HG03520 (cell line): ENCODE measurements at regions not wholly inside any gene's neighbourhood (a gene's known extent, or its start where the extent isn't known, plus 50 kb on each side); places are given as distances from the start of the nearest gene placed in this dataset.
"Not testable (repeated sequence)": the region's sequence is repeated elsewhere in the genome, so short reads cannot be mapped to it uniquely, and the experiment has no call there.

ENCODE experiments used
- ATAC-seq: cut with Tn5 transposase; IDR thresholded peaks from one replicate; pipeline ENCODE4 v1.9.1; 2021; ENCODE audit warnings: mild to moderate bottlenecking, moderate library complexity; ENCODE audit not compliant: unreplicated experiment

DNA sequence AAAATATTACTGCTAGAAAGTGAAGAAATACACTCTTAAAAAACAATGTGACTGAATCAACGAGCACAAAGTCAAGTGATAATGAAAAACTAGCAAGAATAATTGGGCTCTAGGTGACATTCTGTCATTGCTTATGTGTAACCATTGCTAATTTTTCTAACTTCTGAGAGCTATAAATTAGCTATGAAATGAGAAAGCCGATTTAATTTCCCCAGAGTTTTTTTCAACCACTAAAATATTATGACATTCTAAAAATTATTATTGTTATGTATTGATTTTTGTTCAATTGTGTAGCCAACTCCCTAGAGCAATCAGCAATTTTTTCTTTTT lies 458.6 kb upstream of the ATXN8OS start:
- no peak for ATAC-seq

DNA sequence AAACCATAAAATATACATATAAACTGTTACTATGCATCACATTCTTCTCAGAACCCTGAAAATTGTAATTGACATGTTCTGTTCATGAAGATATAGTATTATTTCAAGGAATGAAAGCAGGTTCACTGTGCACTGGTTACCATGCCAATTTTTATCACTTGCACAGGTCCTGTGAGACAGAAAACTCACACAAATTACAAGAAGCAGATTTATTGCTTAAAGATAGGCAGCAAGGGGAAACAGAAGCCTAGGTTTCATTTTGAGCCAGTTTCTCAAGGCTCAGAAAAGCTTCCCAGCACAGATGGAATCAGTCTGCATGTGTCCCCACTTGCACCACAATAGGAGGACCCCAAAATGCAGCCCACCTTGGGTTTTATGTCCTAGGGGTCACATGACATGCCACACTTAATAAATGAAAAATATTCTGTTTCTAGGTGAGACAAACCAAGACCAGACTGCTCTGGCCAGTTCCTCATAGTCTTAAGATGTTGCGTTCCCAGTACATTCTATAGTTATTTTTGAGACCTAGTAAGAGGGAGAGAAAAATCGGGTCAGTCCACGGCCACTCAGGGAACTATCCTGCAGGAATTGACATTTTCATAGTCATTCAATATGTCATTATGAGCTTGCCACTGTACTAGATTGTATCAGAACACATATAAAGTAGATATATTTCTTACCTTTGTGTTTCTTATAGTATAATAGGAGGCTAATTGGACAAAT lies 459.1 kb upstream of the ATXN8OS start:
- ATAC-seq = no peak

DNA sequence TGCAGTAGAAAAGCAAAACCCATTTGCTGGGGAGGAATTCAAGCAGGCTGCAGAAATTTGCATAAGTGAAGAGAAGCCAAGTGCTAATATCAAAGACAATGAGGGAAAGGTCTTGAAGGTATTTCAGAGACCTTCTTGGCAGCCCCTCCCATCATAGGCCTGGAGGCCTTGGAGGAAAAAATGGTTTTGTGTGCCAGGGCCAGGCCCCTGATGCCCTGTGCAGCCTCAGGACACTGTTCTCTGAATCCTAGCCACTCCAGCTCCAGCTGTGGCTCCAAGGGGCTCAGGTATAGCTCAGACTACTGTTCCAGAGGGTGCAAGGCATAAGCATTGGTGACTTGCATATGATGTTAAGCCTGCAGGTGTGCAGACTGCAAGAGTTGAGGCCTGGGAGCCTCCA lies 463.2 kb upstream of the ATXN8OS start:
- no peak for ATAC-seq

DNA sequence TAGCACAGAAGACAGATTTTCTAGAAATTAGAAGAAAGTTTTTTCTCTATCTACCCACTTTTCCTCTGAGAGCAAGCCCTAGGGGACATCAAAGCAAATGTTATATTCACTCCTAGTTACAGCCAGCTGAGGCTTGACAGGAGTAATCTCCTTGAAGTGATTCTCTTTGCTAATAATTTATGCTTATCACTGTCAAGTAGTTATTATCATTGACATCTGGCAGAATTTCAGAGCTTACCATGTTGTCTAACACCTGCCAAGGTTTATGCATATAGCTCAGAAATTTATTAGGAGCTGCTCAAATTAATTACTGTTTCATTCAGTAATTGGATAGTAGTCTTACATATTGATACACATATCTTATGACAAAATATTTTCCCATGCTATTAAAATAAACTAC lies 465.9 kb upstream of the ATXN8OS start:
- no peak for ATAC-seq

DNA sequence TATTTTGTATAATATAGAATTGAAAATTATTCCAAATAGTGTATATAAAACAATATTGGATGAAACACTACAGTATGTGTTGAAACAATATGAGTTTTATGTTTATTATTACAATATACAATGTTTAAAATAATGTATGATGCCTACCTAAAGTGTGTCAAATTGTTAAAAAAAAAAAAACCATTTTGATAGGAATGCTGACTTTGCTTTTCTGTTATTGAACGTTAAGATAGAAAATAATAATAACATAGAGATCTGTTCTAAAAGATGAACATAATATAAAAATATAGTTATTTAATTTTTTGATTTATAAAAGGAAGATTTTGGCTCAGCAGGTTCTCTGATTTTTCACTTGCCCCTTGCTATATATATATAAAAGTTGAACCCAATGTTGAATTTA lies 474.6 kb upstream of the ATXN8OS start:
- ATAC-seq = no peak

DNA sequence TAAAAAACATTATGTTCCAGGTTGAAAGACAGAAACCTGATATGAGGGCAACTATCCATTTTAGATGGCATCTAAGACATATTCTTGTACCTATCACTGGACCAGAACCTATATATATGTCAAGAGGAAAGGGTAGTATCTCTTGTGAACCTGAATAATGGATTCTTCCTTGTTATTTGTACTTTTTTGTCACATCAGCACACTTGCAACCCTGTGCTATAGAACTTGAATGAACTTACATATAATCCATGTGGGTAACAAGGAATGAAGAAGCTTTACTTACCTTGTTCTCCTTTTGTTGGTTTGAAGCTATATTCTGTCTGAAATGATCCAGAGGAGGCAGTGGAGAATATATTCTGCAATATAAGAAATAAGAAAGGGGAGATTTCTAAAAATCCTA lies 483.7 kb upstream of the ATXN8OS start:
- ATAC-seq = no peak

DNA sequence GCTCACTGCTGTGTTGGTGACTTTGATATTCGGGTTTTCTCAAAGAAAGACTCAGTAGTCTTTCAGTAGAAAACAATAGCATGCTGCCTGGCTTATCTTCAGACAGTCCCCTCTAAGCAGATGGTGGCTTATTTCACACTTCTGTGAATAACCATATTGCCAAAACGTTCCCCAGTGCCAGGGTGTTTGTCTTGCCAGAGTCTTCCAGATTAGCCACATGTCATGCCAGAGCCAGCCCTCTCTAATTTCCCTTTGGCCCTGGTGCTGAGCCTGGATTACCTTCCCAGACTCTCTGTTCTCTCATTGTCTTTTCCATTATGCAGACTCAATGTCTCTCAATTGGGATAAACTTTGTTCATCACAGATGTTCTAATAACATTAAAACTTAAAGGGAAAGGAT lies 488.0 kb upstream of the ATXN8OS start:
- ATAC-seq = no peak

DNA sequence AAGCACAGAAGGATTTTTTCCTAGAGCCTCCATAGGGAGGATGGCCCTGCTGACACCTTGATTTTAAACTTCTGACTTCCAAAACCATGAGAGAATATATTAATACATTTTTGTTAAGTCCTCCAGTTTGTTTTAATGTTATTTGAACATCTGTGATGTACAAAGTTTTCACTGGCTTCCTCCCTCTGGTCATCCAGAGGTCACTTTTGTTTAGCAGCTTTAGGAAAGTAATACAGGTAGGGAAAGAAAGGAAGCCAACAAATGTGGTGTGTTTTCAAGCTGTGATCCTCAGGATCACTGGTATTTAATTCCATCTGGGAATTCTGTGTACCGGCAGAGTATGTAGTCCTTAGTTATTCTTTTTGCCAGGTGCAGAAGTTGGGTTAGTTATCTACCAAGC lies 488.8 kb upstream of the ATXN8OS start:
- no peak for ATAC-seq

DNA sequence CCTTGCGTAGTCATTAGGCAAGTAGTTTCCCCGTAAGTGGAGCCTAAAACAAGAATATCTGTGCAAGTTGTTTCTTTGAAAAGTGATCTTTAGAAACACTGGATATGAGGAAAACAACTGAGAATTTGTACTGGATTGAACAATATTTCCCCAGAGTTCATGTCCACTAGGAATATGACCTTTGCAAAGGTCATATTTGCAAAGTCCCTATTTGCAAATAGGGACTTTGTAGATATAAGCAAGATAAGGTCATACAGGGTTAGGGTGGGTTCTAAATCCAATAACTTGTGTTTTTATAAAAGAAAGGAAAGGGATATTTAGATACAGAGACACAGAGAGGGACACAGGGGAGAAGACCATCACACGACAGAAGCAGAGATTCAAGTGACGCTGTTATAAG lies 489.2 kb upstream of the ATXN8OS start:
- ATAC-seq = no peak

DNA sequence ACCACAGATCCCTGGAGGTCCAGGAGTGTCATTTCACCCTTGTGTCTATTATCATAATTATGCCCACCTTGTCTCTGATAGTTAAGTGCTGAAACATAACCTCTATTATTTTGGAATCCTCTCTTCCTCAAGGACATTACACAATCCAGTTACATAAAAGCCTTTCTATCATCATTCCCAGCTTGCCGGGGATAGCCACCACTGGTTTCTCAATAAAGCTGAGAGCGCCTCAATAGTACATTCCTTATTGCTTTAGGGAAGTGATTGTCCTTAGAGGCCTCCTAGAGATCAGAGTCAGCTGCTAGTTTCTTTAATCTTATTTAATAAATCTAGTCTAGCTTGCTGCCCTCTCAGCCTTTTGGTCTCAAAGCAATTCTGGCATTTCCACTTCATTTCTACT lies 490.0 kb upstream of the ATXN8OS start:
- ATAC-seq = no peak

DNA sequence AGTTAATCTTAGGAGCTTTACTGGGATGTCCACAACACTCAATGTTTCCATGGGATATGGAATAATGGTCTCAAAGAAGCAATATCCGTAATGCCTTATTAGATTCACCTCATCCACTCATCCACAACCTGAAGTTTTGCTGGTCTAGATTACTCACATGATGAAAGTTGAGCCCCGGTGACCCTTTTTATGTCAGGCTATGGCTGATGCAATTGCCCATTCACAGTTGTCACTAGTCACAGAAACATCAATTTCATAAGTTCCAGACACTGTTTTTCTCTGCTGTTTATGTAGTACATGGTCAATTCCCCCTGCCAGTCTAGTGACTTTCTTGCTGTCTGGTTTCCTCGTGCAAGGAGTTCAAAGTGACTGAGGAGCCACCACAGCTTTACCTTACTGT lies 491.2 kb upstream of the ATXN8OS start:
- no peak for ATAC-seq

DNA sequence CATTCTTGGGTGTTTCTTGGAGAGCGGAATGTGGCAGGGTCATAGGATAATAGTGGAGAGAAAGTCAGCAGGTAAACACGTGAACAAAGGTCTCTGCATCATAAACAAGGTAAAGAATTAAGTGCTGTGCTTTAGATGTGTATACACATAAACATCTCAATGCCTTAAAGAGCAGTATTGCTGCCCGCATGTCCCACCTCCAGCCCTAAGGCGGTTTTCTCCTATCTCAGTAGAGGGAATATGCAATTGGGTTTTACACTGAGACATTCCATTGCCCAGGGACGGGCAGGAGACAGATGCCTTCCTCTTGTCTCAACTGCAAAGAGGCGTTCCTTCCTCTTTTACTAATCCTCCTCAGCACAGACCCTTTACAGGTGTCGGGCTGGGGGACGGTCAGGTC lies 492.6 kb upstream of the ATXN8OS start:
- not testable (repeated sequence) for ATAC-seq

DNA sequence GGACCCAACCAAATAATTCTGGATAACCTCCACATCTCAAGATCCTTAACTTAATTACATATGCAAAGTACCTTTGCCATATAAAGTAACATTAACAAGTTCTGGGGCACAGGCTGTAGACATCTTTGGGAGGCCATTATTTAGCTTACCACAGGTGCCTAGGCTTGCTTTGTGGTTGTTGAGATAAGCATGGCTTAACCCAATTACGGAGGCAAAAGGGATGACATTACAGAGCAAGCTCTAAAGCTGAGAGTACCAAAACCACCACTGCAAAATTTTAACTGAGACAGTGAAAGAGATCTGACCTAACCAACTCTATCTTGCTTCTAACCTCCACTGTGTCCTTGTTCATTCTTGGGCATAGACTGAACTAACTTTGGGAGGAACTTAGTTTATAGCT lies 502.9 kb upstream of the ATXN8OS start:
- no peak for ATAC-seq

DNA sequence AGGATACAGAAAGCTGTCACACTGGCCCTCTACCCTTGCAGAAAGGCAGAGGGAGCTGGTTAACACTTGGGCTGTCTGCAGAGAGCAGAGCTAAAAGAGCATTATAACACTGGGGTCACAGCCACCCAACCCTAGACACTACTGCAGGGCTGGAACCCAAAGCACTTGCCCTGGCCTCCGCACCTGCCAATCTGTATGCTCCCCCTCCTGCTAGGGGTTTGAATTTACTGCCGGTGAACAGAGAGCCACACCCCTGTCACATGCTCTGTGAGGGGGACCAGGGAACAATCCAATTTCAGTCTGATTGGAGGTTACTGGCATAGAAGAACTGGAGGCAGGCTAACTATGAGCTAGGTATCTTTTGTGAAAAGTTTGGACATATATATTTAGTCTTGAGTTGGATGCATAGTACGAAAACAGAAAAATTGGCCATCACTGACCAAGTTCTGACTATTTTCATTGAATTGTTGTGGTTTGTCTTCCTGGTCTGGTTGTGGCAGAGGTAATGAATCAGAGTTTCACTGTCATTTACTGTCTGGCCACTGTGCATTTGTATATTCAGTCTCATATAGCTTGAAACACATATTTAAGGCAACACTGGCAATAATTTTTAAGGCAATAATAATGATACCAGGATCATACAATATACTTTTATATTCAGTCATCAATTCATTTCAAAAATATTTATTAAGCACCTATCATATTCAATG lies 504.3 kb upstream of the ATXN8OS start:
- ATAC-seq = no peak

DNA sequence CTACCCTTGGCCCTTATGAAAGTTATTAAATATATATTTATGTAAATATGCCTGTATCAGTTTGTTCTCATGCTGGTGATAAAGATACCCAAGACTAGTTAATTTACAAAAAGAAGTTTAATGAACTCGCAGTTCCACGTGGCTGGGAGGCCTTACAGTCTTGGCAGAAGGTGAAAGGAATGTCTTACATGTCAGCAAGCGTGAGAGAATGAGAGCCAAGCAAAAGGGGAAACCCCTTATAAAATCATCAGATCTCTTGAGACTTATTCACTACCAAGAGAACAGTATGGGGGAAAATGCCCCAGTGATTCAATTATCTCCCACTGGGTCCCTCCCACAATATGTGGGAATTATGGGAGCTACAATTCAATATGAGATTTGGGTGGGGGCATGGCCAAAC lies 506.0 kb upstream of the ATXN8OS start:
- no peak for ATAC-seq

DNA sequence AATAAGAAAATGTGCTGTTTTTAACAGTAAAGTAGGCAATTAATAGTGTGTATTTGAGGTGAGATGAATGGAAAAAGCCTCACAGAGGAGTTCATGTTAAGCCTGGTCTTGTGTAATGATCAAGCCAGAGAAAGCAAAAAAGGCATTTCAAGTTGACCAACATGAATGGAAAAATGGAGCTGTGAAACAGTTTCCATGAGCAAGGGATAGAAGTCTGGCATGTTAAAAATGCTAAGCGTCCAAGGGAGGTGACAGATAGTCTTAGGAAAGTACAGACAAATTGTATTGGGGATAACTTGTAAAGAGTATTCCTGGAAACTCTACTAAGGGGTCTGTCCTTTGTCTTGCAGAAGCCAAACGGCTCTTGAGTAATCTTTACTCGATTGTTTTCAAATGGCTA lies 506.8 kb upstream of the ATXN8OS start:
- ATAC-seq = no peak

DNA sequence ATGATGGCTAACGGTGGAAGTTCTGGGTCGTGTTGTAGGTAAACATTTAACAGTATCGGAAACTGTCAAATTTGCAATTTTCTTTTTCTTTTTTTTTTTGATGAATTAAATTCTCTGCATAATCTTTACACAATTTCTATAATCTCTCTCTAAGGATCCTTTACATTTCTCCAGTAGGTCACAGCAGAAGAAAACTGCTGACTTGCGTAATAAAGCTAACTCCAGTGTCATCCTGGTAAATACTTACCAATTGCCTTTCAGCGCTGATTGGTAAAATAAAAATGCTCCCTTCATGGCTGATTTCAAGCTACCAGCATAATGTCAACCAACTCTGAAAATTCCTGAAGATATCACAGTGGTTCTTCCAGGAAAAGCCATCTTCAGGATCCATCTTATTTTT lies 510.5 kb upstream of the ATXN8OS start:
- no peak for ATAC-seq

DNA sequence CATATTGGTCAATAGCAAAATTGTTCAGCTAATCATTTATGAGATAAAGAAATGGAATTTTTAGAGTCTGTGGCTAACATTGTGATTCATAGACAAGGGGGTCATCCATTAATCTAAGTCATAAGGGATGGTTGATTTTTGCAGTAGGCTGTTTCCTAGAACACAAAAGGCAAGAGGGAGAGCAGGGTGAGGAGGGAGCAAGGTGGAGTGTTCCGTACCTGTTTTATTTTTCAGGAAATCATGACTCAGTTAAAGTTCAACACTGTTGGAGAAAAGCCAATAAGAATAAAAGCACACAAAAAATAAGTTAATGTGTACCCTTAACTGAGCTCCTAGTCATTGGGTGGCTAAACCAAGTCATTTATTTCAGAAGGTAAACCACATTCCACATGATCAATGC lies 512.4 kb upstream of the ATXN8OS start:
- ATAC-seq = no peak

DNA sequence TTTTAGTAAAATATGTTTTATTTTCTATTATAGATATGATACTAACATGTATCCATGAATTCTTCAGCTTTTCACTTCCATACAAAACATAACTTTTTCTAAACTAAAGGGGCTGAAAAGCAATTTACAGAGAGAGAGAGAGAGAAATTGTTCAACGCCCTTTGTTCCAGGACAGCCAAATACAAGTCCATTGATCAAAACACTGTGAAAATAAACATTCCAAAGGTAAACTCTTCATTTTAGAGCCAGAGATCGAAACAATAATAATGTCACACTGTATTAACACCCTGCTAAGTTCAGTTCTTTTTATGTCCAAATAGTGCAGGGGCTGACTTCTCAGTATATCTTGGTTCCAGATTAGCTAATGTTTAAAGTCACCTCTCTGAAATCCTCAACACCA lies 516.2 kb upstream of the ATXN8OS start:
- no peak for ATAC-seq

DNA sequence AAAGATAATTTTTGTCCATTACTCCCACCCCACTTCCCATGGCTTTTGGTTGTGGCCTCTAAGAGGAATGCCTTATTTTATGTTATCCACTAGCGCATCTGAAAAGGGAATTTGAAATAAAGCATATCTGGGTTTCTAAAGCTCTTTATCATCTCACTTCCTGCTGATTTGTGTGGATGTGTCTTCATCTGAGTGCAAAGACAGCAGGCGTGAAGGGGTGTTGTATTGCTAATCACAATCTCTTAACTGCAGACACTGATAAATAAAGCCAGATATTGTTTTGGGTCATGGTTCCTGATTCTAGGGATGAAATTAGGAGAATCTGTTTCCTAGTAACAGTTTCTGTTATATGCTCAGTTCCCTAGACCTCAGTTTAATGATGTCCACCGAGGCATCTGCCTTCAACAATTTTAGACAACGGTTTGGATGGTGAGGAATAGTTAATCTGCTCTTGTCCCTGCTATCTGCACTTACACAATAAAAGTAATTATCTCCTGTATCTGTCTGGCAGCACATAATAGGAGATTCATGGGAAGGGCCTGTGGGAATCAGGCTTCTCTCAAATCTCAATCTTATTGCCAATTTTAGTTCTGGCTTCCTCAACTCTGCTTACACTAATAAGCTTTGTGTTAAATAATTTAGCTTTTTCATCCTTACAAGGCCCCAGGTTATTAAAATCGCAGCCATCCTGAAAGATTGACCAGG lies 517.9 kb upstream of the ATXN8OS start:
- ATAC-seq = no peak

DNA sequence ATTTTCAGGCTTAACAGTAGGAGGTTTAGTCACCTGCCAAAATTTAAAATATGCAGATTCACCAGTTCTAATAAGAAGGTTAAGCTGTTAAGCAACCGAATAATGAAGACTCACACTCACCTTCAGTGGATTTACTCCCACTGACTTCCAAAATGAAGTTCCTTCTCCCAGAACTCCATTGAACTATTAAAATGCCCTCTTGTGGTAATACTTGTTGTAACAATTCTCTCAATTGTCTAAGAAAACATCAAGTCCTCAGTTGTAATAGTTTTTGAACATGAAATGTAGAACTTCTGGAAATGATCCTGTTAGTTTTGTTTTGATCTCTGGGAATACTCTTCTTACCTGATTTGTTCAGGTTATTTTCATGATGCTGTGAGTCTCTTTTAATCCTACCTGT lies 522.0 kb upstream of the ATXN8OS start:
- no peak for ATAC-seq

DNA sequence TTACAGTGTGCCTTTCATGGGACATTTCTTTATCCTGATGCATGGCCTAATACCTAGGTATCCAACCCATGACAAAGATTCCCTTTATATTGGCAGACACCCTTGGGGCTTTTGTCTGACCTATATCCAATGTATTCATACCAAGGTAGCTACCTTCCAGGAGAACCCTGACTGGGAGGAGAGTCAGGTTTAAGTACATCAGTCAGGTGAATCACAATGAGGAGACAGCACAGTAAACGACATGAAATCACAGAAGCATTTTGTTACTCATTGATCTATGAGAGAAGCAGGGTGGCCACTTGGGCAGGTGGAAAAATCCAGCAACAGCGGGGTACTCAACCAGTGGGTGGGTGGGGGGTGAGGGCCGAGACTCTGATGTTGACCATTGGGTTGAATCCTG lies 527.4 kb upstream of the ATXN8OS start:
- no peak for ATAC-seq
